ENCODE measurements at regions not wholly inside any gene's neighbourhood (a gene's known extent, or its start where the extent isn't known, plus 50 kb on each side); places are given as distances from the start of the nearest gene placed in this dataset.

GRCh38 chr7:109879287-109879828 lies 1211.6 kb upstream of the LRRN3 start:
- TF ChIP-seq, protein P1, sequence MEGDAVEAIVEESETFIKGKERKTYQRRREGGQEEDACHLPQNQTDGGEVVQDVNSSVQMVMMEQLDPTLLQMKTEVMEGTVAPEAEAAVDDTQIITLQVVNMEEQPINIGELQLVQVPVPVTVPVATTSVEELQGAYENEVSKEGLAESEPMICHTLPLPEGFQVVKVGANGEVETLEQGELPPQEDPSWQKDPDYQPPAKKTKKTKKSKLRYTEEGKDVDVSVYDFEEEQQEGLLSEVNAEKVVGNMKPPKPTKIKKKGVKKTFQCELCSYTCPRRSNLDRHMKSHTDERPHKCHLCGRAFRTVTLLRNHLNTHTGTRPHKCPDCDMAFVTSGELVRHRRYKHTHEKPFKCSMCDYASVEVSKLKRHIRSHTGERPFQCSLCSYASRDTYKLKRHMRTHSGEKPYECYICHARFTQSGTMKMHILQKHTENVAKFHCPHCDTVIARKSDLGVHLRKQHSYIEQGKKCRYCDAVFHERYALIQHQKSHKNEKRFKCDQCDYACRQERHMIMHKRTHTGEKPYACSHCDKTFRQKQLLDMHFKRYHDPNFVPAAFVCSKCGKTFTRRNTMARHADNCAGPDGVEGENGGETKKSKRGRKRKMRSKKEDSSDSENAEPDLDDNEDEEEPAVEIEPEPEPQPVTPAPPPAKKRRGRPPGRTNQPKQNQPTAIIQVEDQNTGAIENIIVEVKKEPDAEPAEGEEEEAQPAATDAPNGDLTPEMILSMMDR (IDR thresholded peaks at IDR 0.05; ENCODE audit: low read length), result no peak
- TF ChIP-seq EZH2 (IDR thresholded peaks at IDR 0.05; ENCODE audit: borderline replicate concordance, low read length), result no peak
